HepG2 (cell line): ENCODE measurements at regions not wholly inside any gene's neighbourhood (a gene's known extent, or its start where the extent isn't known, plus 50 kb on each side); places are given as distances from the start of the nearest gene placed in this dataset.

Experiments
- ATAC-seq: fragments of 200-7000 bp; cut with Tn5 transposase; 3 replicates; pipeline ENCODE4 v1.9.1; 2020; ENCODE audit warnings: mild to moderate bottlenecking, moderate library complexity
- BruUV-seq: library from RNA; stranded (reverse); fragments of 400-500 nt; replicated peaks from 2 replicates; lab custom pipeline; 2021; lab: Mats Ljungman, UMichigan
- CTCF ChIA-PET: fragments of 300-600 bp; formaldehyde crosslinking; extraction: SDS; loops from one replicate; lab custom pipeline; 2021; ENCODE audit warnings: low total read pairs, inconsistent platforms, low intra/inter-chr PET ratio; lab: Yijun Ruan, JAX
- POLR2A ChIA-PET: fragments of 350-600 bp; sonication (Branson Sonifier 250); formaldehyde crosslinking; loops from one replicate; lab custom pipeline; 2020; ENCODE audit warnings: antibody characterized with exemption, inconsistent platforms; lab: Yijun Ruan, JAX
- DNase-seq: peaks from one replicate; pipeline ENCODE4 v3.0.0-alpha.2; 2015; ENCODE audit warnings: low spot score
- FAIRE-seq: peaks from 3 replicates; lab custom pipeline; 2011; peaks lifted over from hg19 to GRCh38; lab: Jason Lieb, UNC
- H2AFZ ChIP-seq: one replicate; pipeline ENCODE4 v1.6.1; 2011; ENCODE audit warnings: low read length, inconsistent platforms
- H3K27ac ChIP-seq: fragments of 300-600 bp; 3 replicates; pipeline ENCODE4 v1.8.0; 2011; ENCODE audit warnings: mixed run types, mild to moderate bottlenecking, mixed read lengths, low read length, inconsistent platforms; ENCODE audit not compliant: insufficient read depth; ENCODE audit errors: extremely low read length
- H3K27me3 ChIP-seq, 2 experiments: fragments of 200-600 bp in 1 of 2; 2 replicates in 1 of 2; 3 replicates in 1 of 2; pipeline versions ENCODE4 v1.6.0 to v1.8.0; 2011; ENCODE audit warnings: low read length in 2 of 2, mild to moderate bottlenecking in 2 of 2, moderate library complexity in 2 of 2, inconsistent platforms in 1 of 2; ENCODE audit not compliant: insufficient read depth in 2 of 2, control insufficient read depth in 1 of 2
- H3K36me3 ChIP-seq, 2 experiments: fragments of 200-600 bp in 1 of 2; replicated peaks in 1 of 2; 2 replicates in 1 of 2; 3 replicates in 1 of 2; pipeline versions ENCODE4 v1.5.1 to v1.8.0; 2011; ENCODE audit warnings: low read length in 2 of 2, inconsistent platforms in 1 of 2; ENCODE audit not compliant: insufficient read depth in 2 of 2, control insufficient read depth in 1 of 2
- H3K4me1 ChIP-seq: 2 replicates; pipeline ENCODE4 v1.5.1; 2012; ENCODE audit warnings: low read length, inconsistent platforms; ENCODE audit not compliant: insufficient read depth
- H3K4me2 ChIP-seq: 2 replicates; pipeline ENCODE4 v1.6.0; 2011; ENCODE audit warnings: low read depth, low read length, inconsistent platforms
- H3K4me3 ChIP-seq, 3 experiments: fragments of 200-600 bp in 1 of 3; sonication (generic), shearing (Covaris generic) in 1 of 3; replicated peaks in 1 of 3; 2 replicates each; pipeline ENCODE4 v1.5.1; 2011 to 2016; ENCODE audit warnings: low read length in 3 of 3, inconsistent platforms in 2 of 3, low read depth in 2 of 3, mild to moderate bottlenecking in 2 of 3, control low read depth in 1 of 3, mixed read lengths in 1 of 3; ENCODE audit not compliant: insufficient read depth in 1 of 3
- H3K79me2 ChIP-seq: one replicate; pipeline ENCODE4 v1.6.1; 2011; ENCODE audit warnings: low read length, inconsistent platforms; ENCODE audit not compliant: insufficient read depth
- H3K9ac ChIP-seq: 2 replicates; pipeline ENCODE4 v1.6.0; 2011; ENCODE audit warnings: mild to moderate bottlenecking, low read depth, low read length, inconsistent platforms; ENCODE audit not compliant: insufficient read depth
- H3K9me3 ChIP-seq: 2 replicates; pipeline ENCODE4 v1.5.1; 2012; ENCODE audit warnings: mild to moderate bottlenecking, low read length
- H4K20me1 ChIP-seq: 2 replicates; pipeline ENCODE4 v1.6.0; 2011; ENCODE audit warnings: inconsistent platforms, mild to moderate bottlenecking, low read length, moderate library complexity; ENCODE audit not compliant: insufficient read depth
- CC2D1A ChIP-seq: sonication (generic); formaldehyde crosslinking; IDR thresholded peaks from 2 replicates; pipeline ENCODE4 v1.8.1; 2023; ENCODE audit warnings: mild to moderate bottlenecking, missing genetic modification reagents
- CENPBD1 ChIP-seq: sonication (generic); formaldehyde crosslinking; IDR thresholded peaks from 2 replicates; pipeline ENCODE4 v1.8.0; 2022; ENCODE audit warnings: missing genetic modification reagents, low read depth, mild to moderate bottlenecking, borderline replicate concordance
- ELF4 ChIP-seq: sonication (generic); formaldehyde crosslinking; IDR thresholded peaks from 2 replicates; pipeline ENCODE4 v1.5.0; 2020; ENCODE audit warnings: missing genetic modification reagents, mild to moderate bottlenecking, moderate library complexity, borderline replicate concordance
- FOXP1 ChIP-seq, 2 experiments: fragments of 450-650 bp in 1 of 2; IDR thresholded peaks; 2 replicates each; pipeline ENCODE4 v1.6.1; 2017 to 2018; ENCODE audit warnings: antibody characterized with exemption in 1 of 2
- HDAC1 ChIP-seq: sonication (generic); formaldehyde crosslinking; IDR thresholded peaks from 2 replicates; pipeline ENCODE4 v1.5.1; 2020; ENCODE audit warnings: mild to moderate bottlenecking, missing genetic modification reagents
- MEIS1 ChIP-seq: sonication (generic); formaldehyde crosslinking; IDR thresholded peaks from 2 replicates; pipeline ENCODE4 v1.9.0; 2021; ENCODE audit warnings: mild to moderate bottlenecking, missing genetic modification reagents, moderate library complexity, borderline replicate concordance
- MXD4 ChIP-seq: IDR thresholded peaks from 2 replicates; pipeline ENCODE4 v1.6.1; 2016; ENCODE audit warnings: mild to moderate bottlenecking, missing biosample characterization, missing genetic modification reagents
- MYC ChIP-seq: sonication (generic); formaldehyde crosslinking; IDR thresholded peaks from 2 replicates; pipeline ENCODE4 v1.9.0; 2021; ENCODE audit warnings: missing genetic modification reagents, borderline replicate concordance
- NFE2L2 ChIP-seq: fragments of 150-350 bp; IDR thresholded peaks from 2 replicates; pipeline ENCODE4 v1.6.1; 2014; ENCODE audit warnings: low read length
- PRPF4 ChIP-seq: fragments of 200-400 bp; formaldehyde crosslinking; IDR thresholded peaks from 2 replicates; pipeline ENCODE4 v1.6.1; 2016; ENCODE audit warnings: low read length, low read depth; ENCODE audit not compliant: poor library complexity, severe bottlenecking
- SPEN ChIP-seq: sonication (generic); formaldehyde crosslinking; IDR thresholded peaks from 2 replicates; pipeline ENCODE4 v1.5.1; 2020; ENCODE audit warnings: low read depth, mild to moderate bottlenecking, missing genetic modification reagents
- ZEB1 ChIP-seq: IDR thresholded peaks from 2 replicates; pipeline ENCODE4 v1.6.1; 2012; ENCODE audit warnings: mild to moderate bottlenecking, low read depth, inconsistent platforms; ENCODE audit not compliant: insufficient replicate concordance
- ZFP36 ChIP-seq: fragments of 150-350 bp; IDR thresholded peaks from 2 replicates; pipeline ENCODE4 v1.6.1; 2018; ENCODE audit warnings: borderline replicate concordance, low read length, low read depth; ENCODE audit not compliant: partially characterized antibody
- ZFP37 ChIP-seq: sonication (generic); formaldehyde crosslinking; IDR thresholded peaks from 2 replicates; pipeline ENCODE4 v1.4.0; 2020; ENCODE audit warnings: missing genetic modification reagents, borderline replicate concordance
- ZMYM4 ChIP-seq: sonication (generic); formaldehyde crosslinking; IDR thresholded peaks from 2 replicates; pipeline ENCODE4 v1.8.1; 2023; ENCODE audit warnings: mild to moderate bottlenecking, missing genetic modification reagents
- ZNF530 ChIP-seq: sonication (generic); formaldehyde crosslinking; IDR thresholded peaks from 2 replicates; pipeline ENCODE4 v1.5.0; 2020; ENCODE audit warnings: low read depth, mild to moderate bottlenecking, missing genetic modification reagents
- ZNF589 ChIP-seq: sonication (generic); formaldehyde crosslinking; conservative IDR thresholded peaks from 2 replicates; pipeline ENCODE4 v1.8.0; 2022; ENCODE audit warnings: mild to moderate bottlenecking, moderate library complexity, missing genetic modification reagents
- ZNF674 ChIP-seq: sonication (generic); formaldehyde crosslinking; IDR thresholded peaks from 2 replicates; pipeline ENCODE4 v1.5.0; 2020; ENCODE audit warnings: low read depth, mild to moderate bottlenecking, missing genetic modification reagents
- ZNF790 ChIP-seq: sonication (generic); formaldehyde crosslinking; IDR thresholded peaks from 2 replicates; pipeline ENCODE4 v1.8.0; 2022; ENCODE audit warnings: missing genetic modification reagents, mild to moderate bottlenecking, borderline replicate concordance
- ZSCAN21 ChIP-seq: sonication (generic); formaldehyde crosslinking; IDR thresholded peaks from 2 replicates; pipeline ENCODE4 v1.8.0; 2022; ENCODE audit warnings: mild to moderate bottlenecking, missing genetic modification reagents, moderate library complexity, borderline replicate concordance
- WGBS: methylation state at CpG from one replicate; pipeline ENCODE4 v1.1.6; 2017; ENCODE audit warnings: low lambda C conversion rate; 5-methylcytosine and 5-hydroxymethylcytosine counted together
- in situ Hi-C: cut with HindIII; loops from 2 replicates; pipeline ENCODE4 v1.10.0; 2017; ENCODE audit warnings: low pct_unique_long_range_greater_than_20kb; ENCODE audit not compliant: extremely low pct_ligation_motif_present
- intact Hi-C: fragments of 100-400 bp; cut with micrococcal nuclease; formaldehyde crosslinking; loops from one replicate; pipeline ENCODE4 v1.10.0; 2022; ENCODE audit not compliant: unreplicated experiment

GRCh38 chr17:51395621-51396020 is 135.3 kb downstream of the UTP18 start:
- Histone ChIP-seq H3K4me1 (peaks cover 7% of the 10 kb centered on the region; the same call in 1 of the 2 replicates), H3K9ac (no peak overlapping the region), H3K27ac (no peak overlapping the region), H3K36me3 (no peaks in the 10 kb centered on the region), H2AFZ (no peak overlapping the region), H3K9me3 (no peaks in the 10 kb centered on the region), H3K27me3 (peaks cover 3 to 25% of the 10 kb centered on the region in 2 experiments; a peak in 3 of 5 replicates), H3K79me2 (no peaks in the 10 kb centered on the region), H3K4me3 (no peak overlapping the region), H3K4me2 (no peak overlapping the region), H4K20me1 (no peaks in the 10 kb centered on the region)
- CTCF ChIA-PET = no interaction called here
- 44% methylated on average over 6 of the region's 6 CpGs for WGBS
- no TSS peak for BruUV-seq
- FAIRE-seq = no peak
- POLR2A ChIA-PET = no interaction called here
- intact Hi-C loops = no loop called here
- in situ Hi-C loops = loop anchor here (25.0 kb wide), 2 partner anchors 142 to 467 kb away; no protein-coding TSS in a partner anchor
- no peak for TF ChIP-seq NFE2L2
- TF ChIP-seq MXD4 = no peak
- no peak for TF ChIP-seq ZNF530
- TF ChIP-seq HDAC1 (CRISPR knock-in tag) = no peak
- no peak for TF ChIP-seq ZNF674 (CRISPR knock-in tag)
- no peak for TF ChIP-seq ZSCAN21
- no peak for TF ChIP-seq MYC
- no peak for DNase-seq
- no peak for ATAC-seq

GRCh38 chr17:51397361-51398127 is 137.2 kb downstream of the UTP18 start:
- in situ Hi-C loops = loop anchor here (25.0 kb wide), 2 partner anchors 140 to 465 kb away; no protein-coding TSS in a partner anchor
- Histone ChIP-seq H2AFZ (no peak overlapping the region), H3K79me2 (no peaks in the 10 kb centered on the region), H3K36me3 (no peaks in the 10 kb centered on the region), H3K9ac (no peak overlapping the region), H3K4me3 (no peak overlapping the region), H3K9me3 (no peaks in the 10 kb centered on the region), H3K27ac (no peak overlapping the region), H3K4me2 (no peak overlapping the region), H3K4me1 (no peaks in the 10 kb centered on the region), H4K20me1 (no peaks in the 10 kb centered on the region), H3K27me3 (peaks cover 3 to 27% of the 10 kb centered on the region in 2 experiments; a peak in 3 of 5 replicates)
- ChIA-PET POLR2A (interaction anchor here (0.7 kb wide), 1 partner anchor 8 kb away, joined by 3 read pairs; no protein-coding TSS in a partner anchor), CTCF (no interaction called here)
- BruUV-seq = no TSS peak
- 20% methylated on average over 7 of the region's 8 CpGs for WGBS
- FAIRE-seq = no peak
- no peak for DNase-seq
- ATAC-seq = no peak
- intact Hi-C loops = no loop called here
- TF ChIP-seq ZNF589 (no peak), SPEN (CRISPR knock-in tag) (no peak), FOXP1 (IDR thresholded peaks at IDR 0.05) (no peak), FOXP1 (CRISPR knock-in tag; IDR thresholded peaks at IDR 0.05) (no peak), ZMYM4 (no peak), CENPBD1 (CRISPR knock-in tag) (no peak), CC2D1A (CRISPR knock-in tag) (no peak), ZFP37 (no peak), MEIS1 (CRISPR knock-in tag) (no peak), ZNF790 (CRISPR knock-in tag) (no peak), ELF4 (no peak), ZEB1 (no peak), PRPF4 (no peak), ZFP36 (no peak)
